ENCODE measurements at regions not wholly inside any gene's neighbourhood (a gene's known extent, or its start where the extent isn't known, plus 50 kb on each side); places are given as distances from the start of the nearest gene placed in this dataset.

- no peak for ATAC-seq (ENCODE audit: insufficient read depth, low FRiP score)
- H3K9me3 ChIP-seq (ENCODE audit: control insufficient read depth in 4 of 4, insufficient read depth in 3 of 4, low read length in 3 of 4), result peaks cover 0 to 5% (median 0%) of the 10 kb centered on the region in 4 donors
- no peaks in the 10 kb centered on the region for H3K36me3 ChIP-seq (ENCODE audit: control insufficient read depth in 4 of 4, insufficient read depth in 4 of 4, low read length in 4 of 4)
- DNase-seq, result peak in 1 of 3 donors; percentile 4
- H3K9ac ChIP-seq (ENCODE audit: insufficient read depth in 1 of 2, low read length in 2 of 2), result no peak overlapping the region
- no peak overlapping the region for H3K27ac ChIP-seq (ENCODE audit: low read depth in 1 of 2, low read length in 1 of 2)
- TF ChIP-seq CTCF (IDR thresholded peaks at IDR 0.05; ENCODE audit: control extremely low read depth, extremely low read depth), result no peak
- H3K27me3 ChIP-seq (ENCODE audit: control insufficient read depth in 3 of 3, insufficient read depth in 3 of 3, low read length in 2 of 3), result peaks cover 0 to 28% (median 22%) of the 10 kb centered on the region in 3 donors
- H3K4me1 ChIP-seq (ENCODE audit: control insufficient read depth in 5 of 5, insufficient read depth in 5 of 5, low read length in 5 of 5), result peaks cover 0 to 9% (median 0%) of the 10 kb centered on the region in 5 donors
- no peak overlapping the region for H3K4me3 ChIP-seq
- WGBS, 2 donors, result 11 to 19% methylated on average over 7 of the region's 7 CpGs
These were observed 305.9 kb upstream of the ARRDC4 start for GRCh38 chr15:97654481-97655076.

DNA sequence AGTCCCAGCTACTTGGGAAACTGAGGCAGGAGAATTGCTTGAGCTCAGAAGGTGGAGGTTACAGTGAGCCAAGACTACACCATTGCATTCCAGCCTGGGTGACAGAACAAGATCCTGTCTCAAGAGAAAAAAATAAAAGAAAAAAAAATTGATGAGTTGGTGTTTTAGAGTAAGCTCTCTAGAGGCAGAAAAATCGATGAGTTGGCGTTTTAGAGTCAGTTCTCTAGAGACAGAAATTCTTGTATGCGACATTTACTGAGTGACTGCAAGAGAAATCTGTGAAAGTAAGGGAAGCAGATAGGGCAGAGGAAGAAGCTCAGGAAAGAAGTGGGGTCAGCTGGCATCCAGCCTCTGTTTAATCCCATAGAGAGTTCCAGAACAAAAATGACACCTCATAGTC, 298.7 kb upstream of the ARRDC4 start:
- TF ChIP-seq CTCF (IDR thresholded peaks at IDR 0.05; ENCODE audit: control extremely low read depth, extremely low read depth), result no peak
- Histone ChIP-seq H3K27me3 (ENCODE audit: control insufficient read depth in 3 of 3, insufficient read depth in 3 of 3, low read length in 2 of 3) (no peaks in the 10 kb centered on the region), H3K4me3 (no peak overlapping the region), H3K9me3 (ENCODE audit: control insufficient read depth in 4 of 4, insufficient read depth in 3 of 4, low read length in 3 of 4) (peaks cover 0 to 3% (median 0%) of the 10 kb centered on the region in 4 donors), H3K4me1 (ENCODE audit: control insufficient read depth in 5 of 5, insufficient read depth in 5 of 5, low read length in 5 of 5) (no peaks in the 10 kb centered on the region), H3K27ac (ENCODE audit: low read depth in 1 of 2, low read length in 1 of 2) (no peak overlapping the region), H3K9ac (ENCODE audit: insufficient read depth in 1 of 2, low read length in 2 of 2) (no peak overlapping the region), H3K36me3 (ENCODE audit: control insufficient read depth in 4 of 4, insufficient read depth in 4 of 4, low read length in 4 of 4) (no peaks in the 10 kb centered on the region)
- ATAC-seq (ENCODE audit: insufficient read depth, low FRiP score), result no peak
- 75 to 82% methylated on average over 3 of the region's 3 CpGs for WGBS, 2 donors
- DNase-seq, result no peak

DNA sequence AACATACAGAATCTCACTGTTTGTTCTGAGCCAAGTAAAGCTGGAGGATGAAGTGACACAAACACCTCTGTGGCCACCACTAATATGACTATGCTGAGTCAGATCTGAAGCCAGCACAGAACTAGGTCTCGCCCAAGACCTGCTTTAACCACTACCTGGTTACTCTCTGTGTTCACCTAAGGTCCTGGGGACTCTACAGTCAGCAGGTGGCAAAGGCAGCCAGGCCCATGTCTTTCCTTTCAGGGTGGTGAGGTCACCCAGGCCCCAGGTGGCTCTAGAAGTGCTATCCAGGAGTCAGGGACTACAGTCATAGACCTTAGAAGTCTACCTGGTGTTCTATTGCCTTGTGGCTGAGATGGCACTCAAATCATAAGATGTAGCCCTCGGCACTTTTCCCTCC, 287.9 kb upstream of the ARRDC4 start:
- H3K27ac ChIP-seq (ENCODE audit: low read depth in 1 of 2, low read length in 1 of 2), result no peak overlapping the region
- H3K36me3 ChIP-seq (ENCODE audit: control insufficient read depth in 4 of 4, insufficient read depth in 4 of 4, low read length in 4 of 4), result no peaks in the 10 kb centered on the region
- DNase-seq (no peak), ATAC-seq (ENCODE audit: insufficient read depth, low FRiP score) (no peak)
- no peaks in the 10 kb centered on the region for H3K27me3 ChIP-seq (ENCODE audit: control insufficient read depth in 3 of 3, insufficient read depth in 3 of 3, low read length in 2 of 3)
- peaks cover 0 to 3% (median 0%) of the 10 kb centered on the region in 4 donors for H3K9me3 ChIP-seq (ENCODE audit: control insufficient read depth in 4 of 4, insufficient read depth in 3 of 4, low read length in 3 of 4)
- no peak overlapping the region for H3K9ac ChIP-seq (ENCODE audit: insufficient read depth in 1 of 2, low read length in 2 of 2)
- H3K4me1 ChIP-seq (ENCODE audit: control insufficient read depth in 5 of 5, insufficient read depth in 5 of 5, low read length in 5 of 5), result no peaks in the 10 kb centered on the region
- no peak overlapping the region for H3K4me3 ChIP-seq
- 70 to 97% methylated on average over 2 of the region's 2 CpGs for WGBS, 2 donors
- TF ChIP-seq CTCF (IDR thresholded peaks at IDR 0.05; ENCODE audit: control extremely low read depth, extremely low read depth), result no peak

DNA sequence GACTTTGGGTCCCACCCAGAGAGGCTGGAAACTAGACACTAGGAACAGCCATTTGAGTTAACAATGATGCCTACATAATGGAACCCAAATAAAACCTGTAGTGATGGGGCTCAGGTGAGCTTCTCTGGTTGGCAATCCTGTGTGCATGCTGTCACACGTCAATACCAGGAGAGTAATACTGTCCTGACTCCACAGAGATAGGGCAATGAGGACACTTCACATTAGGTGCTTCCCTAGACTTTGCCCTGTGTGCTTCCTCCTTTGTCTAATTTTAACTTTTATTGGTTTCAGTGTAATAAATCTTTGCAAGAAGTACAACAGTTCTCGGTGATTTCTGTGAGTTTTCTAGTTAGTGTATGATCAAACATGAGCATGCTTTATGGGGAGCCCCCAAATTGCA, 281.8 kb upstream of the ARRDC4 start:
- TF ChIP-seq CTCF (IDR thresholded peaks at IDR 0.05; ENCODE audit: control extremely low read depth, extremely low read depth), result no peak
- Histone ChIP-seq H3K4me1 (ENCODE audit: control insufficient read depth in 5 of 5, insufficient read depth in 5 of 5, low read length in 5 of 5) (no peaks in the 10 kb centered on the region), H3K9ac (ENCODE audit: insufficient read depth in 1 of 2, low read length in 2 of 2) (no peak overlapping the region), H3K4me3 (no peak overlapping the region), H3K9me3 (ENCODE audit: control insufficient read depth in 4 of 4, insufficient read depth in 3 of 4, low read length in 3 of 4) (peaks cover 0 to 2% (median 0%) of the 10 kb centered on the region in 4 donors), H3K27me3 (ENCODE audit: control insufficient read depth in 3 of 3, insufficient read depth in 3 of 3, low read length in 2 of 3) (no peaks in the 10 kb centered on the region), H3K36me3 (ENCODE audit: control insufficient read depth in 4 of 4, insufficient read depth in 4 of 4, low read length in 4 of 4) (no peaks in the 10 kb centered on the region), H3K27ac (ENCODE audit: low read depth in 1 of 2, low read length in 1 of 2) (no peak overlapping the region)
- WGBS, 2 donors, result 28 to 40% methylated on average over 2 of the region's 2 CpGs
- DNase-seq (no peak), ATAC-seq (ENCODE audit: insufficient read depth, low FRiP score) (no peak)

All from lung (tissue), 11 donors.